ENCODE measurements at regions not wholly inside any gene's neighbourhood (a gene's known extent, or its start where the extent isn't known, plus 50 kb on each side); places are given as distances from the start of the nearest gene placed in this dataset.

GRCh38 chr1:82044111-82044510 is 243.4 kb downstream of the ADGRL2 start:
- Histone ChIP-seq H3K4me3 (no peak overlapping the region), H3K27ac (no peak overlapping the region)
- no peak for TF ChIP-seq CTCF (IDR thresholded peaks at IDR 0.05)
- DNase-seq (ENCODE audit: low spot score), result no peak

GRCh38 chr1:82042306-82043060 is 241.7 kb downstream of the ADGRL2 start:
- Histone ChIP-seq H3K4me3 (no peak overlapping the region), H3K27ac (no peak overlapping the region)
- DNase-seq (ENCODE audit: low spot score), result no peak
- no peak for TF ChIP-seq CTCF (IDR thresholded peaks at IDR 0.05)

Measured in coronary artery (tissue), 2 donors.